ENCODE measurements at regions not wholly inside any gene's neighbourhood (a gene's known extent, or its start where the extent isn't known, plus 50 kb on each side); places are given as distances from the start of the nearest gene placed in this dataset.
"Not testable (repeated sequence)": the region's sequence is repeated elsewhere in the genome, so short reads cannot be mapped to it uniquely, and the experiment has no call there.

DNA sequence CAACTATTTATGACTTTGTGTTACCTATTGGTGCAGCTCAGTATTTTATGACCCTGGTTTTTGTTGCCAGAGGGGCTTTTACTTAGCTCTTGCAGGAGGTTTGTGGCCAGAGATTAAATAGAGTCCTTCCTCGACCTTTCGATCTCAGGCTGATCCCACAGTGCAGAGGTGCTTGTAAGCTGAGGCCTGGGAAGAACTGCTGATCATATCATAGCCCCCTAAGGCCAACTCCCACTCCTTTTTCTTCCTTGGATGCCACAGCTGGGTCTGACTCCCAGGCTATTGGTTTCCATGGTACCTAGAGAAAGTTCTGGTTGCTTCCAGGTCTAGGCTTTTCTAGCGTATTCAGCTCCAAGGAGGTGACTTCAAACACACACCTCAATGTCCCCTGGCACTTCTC lies 324.9 kb downstream of the FOXO1 start:
- DNase-seq (ENCODE audit: low read depth): no peak

- no peak for DNase-seq (ENCODE audit: low read depth)
Measured at GRCh38 chr13:40342461-40342860, 324.0 kb downstream of the FOXO1 start.

- no peak for DNase-seq (ENCODE audit: low read depth)
Measured at GRCh38 chr13:40342901-40343300, 323.5 kb downstream of the FOXO1 start.

DNA sequence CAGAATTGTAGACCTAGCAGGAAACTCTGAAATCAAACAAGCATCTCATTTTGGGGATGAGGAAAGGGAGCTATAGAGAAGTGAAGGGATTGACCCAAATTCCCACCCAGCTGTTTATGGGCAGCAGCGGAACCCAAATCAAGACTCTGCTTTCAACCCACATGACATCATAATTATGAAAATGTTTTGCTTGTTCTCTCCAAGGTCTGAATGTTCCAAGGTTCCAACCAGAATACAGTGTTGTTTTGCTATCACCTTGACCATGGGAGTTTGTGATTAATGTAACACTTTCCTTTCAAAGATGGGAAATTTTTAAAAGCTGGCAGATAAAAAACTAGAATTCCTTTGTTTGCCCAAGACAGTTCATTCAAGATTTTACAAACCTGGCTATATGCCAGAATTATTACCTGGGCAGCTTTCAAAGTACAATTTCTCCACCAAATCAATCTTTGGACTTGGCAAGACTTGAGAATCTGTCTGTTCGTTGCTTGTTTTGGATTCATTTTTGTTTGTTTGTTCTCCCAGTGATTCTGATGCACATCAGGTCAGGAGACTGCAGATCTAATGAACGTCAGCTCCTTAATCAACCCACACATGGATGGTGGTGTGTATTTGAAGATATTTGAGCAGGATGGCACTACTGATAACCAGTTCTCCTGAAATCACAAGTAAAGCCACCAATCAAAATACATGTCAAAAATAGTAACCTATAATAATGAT lies 322.7 kb downstream of the FOXO1 start:
- DNase-seq (ENCODE audit: low read depth): no peak

- DNase-seq (ENCODE audit: low read depth): no peak
Measured at GRCh38 chr13:40344270-40345148, 321.9 kb downstream of the FOXO1 start.

GRCh38 chr13:40345149-40345514 lies 321.3 kb downstream of the FOXO1 start:
- DNase-seq (ENCODE audit: low read depth): no peak

GRCh38 chr13:40345654-40346372 lies 320.6 kb downstream of the FOXO1 start:
- DNase-seq (ENCODE audit: low read depth): no peak

DNA sequence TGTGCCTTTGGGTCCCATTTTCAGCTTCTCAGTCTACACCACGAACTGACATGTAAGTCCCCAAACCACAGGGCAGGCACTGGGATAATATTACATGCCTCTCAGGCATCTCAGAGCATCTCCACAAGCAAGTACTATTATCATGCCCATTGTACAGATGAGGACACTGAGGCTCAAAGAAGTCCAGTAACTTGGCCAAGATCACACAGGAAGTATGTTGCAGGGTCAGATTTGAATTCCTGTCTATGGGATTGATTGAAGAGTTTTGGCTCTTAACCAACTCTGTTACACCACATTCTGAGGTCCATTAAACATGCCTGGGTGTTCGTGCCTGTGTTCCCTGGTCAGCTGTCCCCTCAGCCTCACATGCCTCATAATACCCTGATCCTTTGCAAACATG lies 319.8 kb downstream of the FOXO1 start:
- DNase-seq (ENCODE audit: low read depth): no peak

DNA sequence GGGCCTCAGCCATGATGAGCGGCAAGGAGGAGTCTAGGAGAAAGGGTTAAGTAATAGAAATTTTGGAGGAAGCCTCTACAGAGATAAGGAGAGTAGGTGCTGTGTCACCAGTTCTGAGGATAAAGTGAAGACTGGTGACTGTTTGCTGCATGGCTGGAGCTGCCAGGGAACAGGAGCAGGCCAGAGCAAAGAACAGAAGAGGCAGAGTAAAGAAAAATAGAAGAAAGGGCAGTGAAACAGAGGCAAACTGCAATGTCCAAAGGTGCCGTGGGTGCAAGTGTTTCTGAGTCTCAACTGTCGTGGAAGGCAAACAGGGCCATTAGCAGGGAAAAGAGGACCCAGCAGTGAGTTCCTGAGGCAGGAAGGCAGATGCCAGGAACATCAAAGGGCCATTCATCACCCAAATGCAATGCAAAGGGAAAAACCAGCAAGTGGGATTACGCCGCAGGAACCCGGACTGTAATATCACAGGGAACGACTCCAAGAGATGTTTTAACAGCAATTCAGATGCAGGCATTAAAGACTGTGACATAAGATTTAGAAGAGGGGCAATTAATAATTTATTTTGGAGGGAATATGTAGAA lies 318.3 kb downstream of the FOXO1 start:
- DNase-seq (ENCODE audit: low read depth): no peak

GRCh38 chr13:40350283-40350992 lies 316.0 kb downstream of the FOXO1 start:
- DNase-seq (ENCODE audit: low read depth): no peak

DNA sequence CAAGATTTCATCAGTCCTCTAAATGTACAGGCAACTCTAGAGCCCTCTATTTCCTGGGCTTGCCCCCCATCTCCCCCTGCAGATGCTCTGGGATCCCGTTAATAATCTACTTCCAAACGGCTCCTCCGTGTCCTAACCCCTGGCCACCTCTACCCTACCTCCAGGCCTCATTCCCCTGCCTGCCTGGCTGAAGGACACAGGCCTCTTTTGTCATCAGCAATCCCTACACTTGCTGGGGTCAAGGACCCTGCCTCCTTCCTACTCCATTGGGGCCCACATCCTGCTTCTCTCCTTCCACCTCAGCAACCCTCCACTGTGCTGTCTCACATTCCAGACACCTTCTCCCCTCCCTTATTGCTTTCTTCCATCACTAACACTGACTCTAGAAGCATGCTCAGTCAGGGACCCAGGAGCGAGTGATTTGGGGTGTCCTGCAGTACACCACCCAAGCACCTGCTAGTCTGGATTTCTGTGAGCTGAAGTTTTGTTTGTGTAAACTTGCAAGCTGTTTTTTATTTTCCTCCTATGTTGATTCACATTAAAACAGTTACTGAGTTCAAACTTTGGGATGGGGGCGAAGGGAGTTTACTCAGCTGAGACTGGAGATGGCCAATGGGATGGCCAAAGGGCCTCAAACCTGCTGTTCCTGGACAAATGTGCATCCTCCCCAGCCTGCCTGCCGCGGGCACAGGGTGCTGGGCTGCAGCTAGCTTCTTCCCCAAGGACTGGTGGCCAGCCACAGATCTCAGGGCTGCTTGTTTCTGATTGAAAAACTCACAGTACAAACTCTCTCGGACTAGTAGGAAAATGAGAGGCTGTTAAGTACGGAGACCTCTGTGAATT lies 314.7 kb downstream of the FOXO1 start:
- no peak for DNase-seq (ENCODE audit: low read depth)

DNA sequence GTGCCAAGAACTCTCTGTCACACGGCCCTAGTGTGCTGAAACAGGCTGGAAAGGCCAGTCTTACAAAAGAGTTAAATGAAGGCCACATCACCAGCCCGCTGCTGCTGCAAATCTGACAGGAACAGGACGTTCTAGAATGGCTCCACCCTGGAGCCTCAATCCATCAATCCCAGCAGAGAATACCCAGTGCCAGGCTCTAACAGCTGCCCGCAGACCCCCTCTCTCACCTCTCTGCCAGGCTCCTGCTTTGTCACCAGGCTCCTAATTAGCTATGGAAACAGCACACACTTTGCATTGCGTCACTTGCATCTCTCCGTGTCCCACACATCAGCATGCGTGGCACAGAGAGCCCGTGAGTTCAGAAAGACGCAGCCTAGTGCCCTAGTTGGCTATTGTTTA lies 314.1 kb downstream of the FOXO1 start:
- DNase-seq (ENCODE audit: low read depth): no peak

DNA sequence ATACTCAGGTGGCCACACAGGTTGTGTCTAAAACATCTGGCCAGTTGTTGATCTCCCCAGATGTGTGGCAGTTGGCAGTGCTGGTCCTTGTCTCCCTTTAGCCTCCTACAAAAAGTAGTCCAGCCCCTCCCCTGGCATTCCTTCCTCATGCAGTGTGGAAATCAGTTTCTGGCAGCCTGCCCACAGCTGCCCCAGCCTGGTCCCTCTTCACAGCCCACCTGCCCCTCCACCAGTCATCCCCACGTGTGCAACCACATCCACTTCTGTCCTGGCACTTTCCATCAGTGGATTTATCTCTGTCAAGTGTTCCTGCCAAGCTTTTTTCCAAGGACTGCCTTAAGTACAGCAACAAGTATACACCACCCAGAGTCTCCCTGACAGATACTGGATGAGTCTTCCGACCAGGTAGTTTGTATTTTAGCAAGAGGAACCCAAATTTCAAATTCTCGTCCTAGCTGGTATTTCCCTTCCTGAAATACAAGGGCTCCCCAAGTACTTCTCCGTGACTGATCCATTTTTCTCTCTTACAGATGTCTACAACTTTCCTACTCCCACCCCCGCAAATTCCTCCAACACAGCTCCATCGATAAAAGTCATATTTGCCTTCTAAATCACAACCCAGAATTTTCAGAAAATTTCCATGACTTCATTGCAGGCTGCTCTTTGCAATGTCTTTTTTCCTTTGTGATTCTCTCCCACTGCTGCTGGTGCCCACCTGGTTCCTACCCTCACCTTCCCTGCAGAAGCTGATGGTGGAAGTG lies 313.5 kb downstream of the FOXO1 start:
- DNase-seq (ENCODE audit: low read depth): no peak

DNA sequence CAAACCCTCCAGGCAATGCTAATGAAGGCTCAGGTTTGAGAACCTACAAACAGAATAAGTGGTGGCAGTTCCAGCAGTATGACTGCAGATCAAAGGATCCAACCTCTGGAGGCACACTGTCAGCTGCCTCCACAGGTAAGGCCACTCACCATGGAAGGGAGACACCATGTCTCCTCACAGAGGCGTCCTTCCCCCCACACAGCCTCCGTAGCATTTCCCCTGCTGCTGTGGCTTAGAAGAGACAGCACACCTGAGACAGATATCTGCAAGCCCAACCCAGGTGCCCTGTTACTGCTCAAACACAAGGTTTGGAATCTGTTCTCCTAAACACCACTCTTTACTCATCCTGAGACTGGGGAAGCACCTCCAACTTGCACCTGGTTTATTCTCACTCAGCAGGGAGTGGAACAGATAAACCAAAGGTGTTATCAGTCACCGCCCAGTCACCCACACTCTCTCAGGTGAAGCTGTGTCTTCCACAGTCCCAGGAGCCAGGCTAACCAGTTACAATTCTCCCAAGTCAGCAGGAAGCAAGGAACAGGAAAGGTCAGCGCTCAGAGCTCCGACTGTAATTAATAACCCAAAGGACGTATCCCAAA lies 311.2 kb downstream of the FOXO1 start:
- no peak for DNase-seq (ENCODE audit: low read depth)

- no peak for DNase-seq (ENCODE audit: low read depth)
Measured at GRCh38 chr13:40356011-40356410, 310.4 kb downstream of the FOXO1 start.

- not testable (repeated sequence) for DNase-seq (ENCODE audit: low read depth)
Measured at GRCh38 chr13:40356458-40356857, 310.0 kb downstream of the FOXO1 start.

DNA sequence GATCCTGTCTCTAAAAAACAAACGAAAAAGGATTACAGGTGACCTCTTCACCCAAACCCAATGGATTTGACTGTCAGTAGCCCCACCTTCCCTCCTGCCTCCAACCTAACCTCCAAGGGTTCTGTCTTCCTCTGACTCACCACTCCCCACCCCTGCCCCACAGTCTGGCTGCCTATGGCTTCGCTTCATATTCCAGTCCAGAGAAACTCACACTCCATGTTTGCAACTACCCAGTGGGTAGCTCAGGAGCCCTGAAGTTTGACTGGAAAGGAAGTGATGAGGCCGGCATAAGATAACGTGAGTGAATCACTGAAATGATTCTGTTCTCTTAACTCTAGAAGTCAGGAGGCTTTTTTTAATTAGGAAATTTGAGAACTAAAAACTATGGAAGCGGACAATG lies 303.9 kb downstream of the FOXO1 start:
- DNase-seq (ENCODE audit: low read depth): no peak

GRCh38 chr13:40363653-40364052 lies 302.8 kb downstream of the FOXO1 start:
- DNase-seq (ENCODE audit: low read depth): no peak

GRCh38 chr13:40366119-40366518 lies 300.3 kb downstream of the FOXO1 start:
- no peak for DNase-seq (ENCODE audit: low read depth)
